NB4 (cell line): ENCODE measurements at regions not wholly inside any gene's neighbourhood (a gene's known extent, or its start where the extent isn't known, plus 50 kb on each side); places are given as distances from the start of the nearest gene placed in this dataset.

Experiments used
- DNase-seq: peaks from one replicate; pipeline ENCODE4 v3.0.0; 2010; ENCODE audit warnings: low read depth
- H3K4me3 ChIP-seq: one replicate; pipeline ENCODE4 v1.5.1; 2011; ENCODE audit warnings: mild to moderate bottlenecking, low read depth, low read length, moderate library complexity
- MYC ChIP-seq: IDR thresholded peaks from 2 replicates; pipeline ENCODE4 v1.6.1; 2011; ENCODE audit warnings: low read depth, low read length
- POLR2A ChIP-seq: IDR thresholded peaks from 2 replicates; pipeline ENCODE4 v1.6.1; 2011; ENCODE audit warnings: mild to moderate bottlenecking; ENCODE audit not compliant: insufficient read length; ENCODE audit errors: extremely low read depth
- TF ChIP-seq, protein P1 (sequence below): IDR thresholded peaks from one replicate; pipeline ENCODE4 v1.5.1; 2012; ENCODE audit warnings: low read depth, low read length
- TF ChIP-seq, protein P2 (sequence below): IDR thresholded peaks from 2 replicates; pipeline ENCODE4 v1.6.1; 2011; ENCODE audit warnings: low read depth, low read length

DNA sequence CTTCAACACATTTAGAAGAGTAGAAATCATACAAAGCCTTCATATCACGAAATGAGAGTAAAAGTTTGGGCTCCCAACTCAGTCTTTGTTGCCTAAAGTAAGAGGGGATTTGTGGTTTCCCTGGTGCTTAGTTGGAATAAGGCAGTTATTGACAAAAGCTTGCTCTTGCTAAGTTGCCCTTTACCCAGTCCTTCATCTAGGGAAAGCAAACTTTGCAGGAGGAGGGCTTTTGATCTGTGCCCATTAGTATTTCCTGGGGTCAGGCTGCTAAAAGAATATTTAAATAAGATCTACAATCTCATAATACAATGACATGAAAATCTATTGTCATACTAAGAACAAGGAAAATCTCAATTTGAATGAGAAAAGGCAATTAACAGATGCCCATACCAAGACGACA is 84.1 kb upstream of the ACO1 start:
- DNase-seq, result no peak
- no peak overlapping the region for H3K4me3 ChIP-seq
- TF ChIP-seq, protein P1, sequence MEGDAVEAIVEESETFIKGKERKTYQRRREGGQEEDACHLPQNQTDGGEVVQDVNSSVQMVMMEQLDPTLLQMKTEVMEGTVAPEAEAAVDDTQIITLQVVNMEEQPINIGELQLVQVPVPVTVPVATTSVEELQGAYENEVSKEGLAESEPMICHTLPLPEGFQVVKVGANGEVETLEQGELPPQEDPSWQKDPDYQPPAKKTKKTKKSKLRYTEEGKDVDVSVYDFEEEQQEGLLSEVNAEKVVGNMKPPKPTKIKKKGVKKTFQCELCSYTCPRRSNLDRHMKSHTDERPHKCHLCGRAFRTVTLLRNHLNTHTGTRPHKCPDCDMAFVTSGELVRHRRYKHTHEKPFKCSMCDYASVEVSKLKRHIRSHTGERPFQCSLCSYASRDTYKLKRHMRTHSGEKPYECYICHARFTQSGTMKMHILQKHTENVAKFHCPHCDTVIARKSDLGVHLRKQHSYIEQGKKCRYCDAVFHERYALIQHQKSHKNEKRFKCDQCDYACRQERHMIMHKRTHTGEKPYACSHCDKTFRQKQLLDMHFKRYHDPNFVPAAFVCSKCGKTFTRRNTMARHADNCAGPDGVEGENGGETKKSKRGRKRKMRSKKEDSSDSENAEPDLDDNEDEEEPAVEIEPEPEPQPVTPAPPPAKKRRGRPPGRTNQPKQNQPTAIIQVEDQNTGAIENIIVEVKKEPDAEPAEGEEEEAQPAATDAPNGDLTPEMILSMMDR, result no peak
- TF ChIP-seq MYC, result no peak
- TF ChIP-seq, protein P2, sequence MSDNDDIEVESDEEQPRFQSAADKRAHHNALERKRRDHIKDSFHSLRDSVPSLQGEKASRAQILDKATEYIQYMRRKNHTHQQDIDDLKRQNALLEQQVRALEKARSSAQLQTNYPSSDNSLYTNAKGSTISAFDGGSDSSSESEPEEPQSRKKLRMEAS, result no peak
- no peak for TF ChIP-seq POLR2A

DNA sequence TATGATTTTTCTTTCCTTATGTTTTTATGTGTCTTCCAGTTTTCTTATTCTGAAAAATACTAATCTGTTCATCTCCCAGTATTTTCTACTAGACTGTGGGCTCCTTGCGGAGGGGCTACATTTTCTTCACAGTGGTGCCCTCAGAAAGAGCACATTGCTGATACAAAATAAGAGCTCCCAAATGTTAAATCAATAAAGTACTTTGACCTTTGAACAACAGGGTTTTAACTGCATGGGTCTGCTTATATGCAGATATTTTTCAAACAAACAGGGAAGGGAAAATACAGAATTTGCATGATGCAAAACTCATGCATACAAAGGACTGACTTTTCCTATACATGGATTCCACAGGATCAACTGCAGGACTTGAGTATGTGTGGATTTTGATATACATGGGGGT is 79.9 kb upstream of the ACO1 start:
- TF ChIP-seq, protein P1, result no peak
- TF ChIP-seq POLR2A, result no peak
- TF ChIP-seq, protein P2, result no peak
- TF ChIP-seq MYC, result no peak
- DNase-seq, result no peak
- no peak overlapping the region for H3K4me3 ChIP-seq

DNA sequence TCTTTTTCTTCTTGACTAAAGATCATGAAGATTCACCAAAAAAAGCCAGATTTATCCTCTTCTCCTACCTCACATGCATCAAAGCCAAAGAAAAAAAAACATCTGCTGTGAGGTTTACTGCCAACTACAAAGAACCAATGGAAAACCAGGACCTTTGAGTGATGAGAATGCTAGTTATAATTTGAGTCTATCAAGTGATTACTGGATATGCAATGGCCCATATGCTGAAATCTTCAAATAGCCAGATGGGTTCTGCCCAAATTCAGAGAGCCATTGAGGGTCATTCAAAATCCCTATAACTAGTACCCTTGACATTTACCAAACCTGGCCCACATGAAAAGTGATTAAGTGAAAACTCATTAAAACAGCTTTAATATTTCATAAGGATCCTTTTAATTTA is 78.4 kb upstream of the ACO1 start:
- TF ChIP-seq, protein P1, result no peak
- TF ChIP-seq POLR2A, result no peak
- no peak for TF ChIP-seq MYC
- TF ChIP-seq, protein P2, result no peak
- no peak overlapping the region for H3K4me3 ChIP-seq
- DNase-seq, result no peak

DNA sequence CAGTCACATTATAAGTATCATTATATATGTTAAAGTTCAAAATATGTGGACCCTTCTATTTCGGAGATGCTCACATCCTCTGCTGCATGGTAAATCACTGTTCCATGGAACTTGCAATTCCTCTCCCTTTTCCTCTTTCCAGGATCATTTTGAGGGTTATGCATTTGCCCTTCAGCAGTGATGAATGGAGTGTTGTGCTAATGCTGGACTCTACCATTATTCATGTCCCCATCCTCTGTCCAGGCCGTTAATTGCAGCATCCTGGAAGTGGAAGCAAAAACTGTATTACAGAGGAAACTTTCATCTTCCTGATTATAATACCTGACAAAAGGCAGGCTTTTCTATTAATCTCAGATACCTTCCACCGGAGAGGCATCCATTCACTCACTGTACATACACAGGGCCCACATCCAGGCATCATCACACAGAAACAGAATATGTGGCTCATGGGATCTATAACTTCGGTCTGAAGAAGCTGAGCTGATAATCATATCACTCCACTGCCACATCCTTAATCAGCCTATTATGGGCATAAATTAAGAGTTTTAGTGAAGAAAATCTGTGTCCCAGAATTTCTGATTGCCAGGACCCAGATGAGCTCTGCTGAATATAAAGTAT is 65.0 kb upstream of the ACO1 start:
- TF ChIP-seq, protein P1, result no peak
- TF ChIP-seq POLR2A, result no peak
- no peak for TF ChIP-seq MYC
- TF ChIP-seq, protein P2, result no peak
- no peak for DNase-seq
- no peak overlapping the region for H3K4me3 ChIP-seq

DNA sequence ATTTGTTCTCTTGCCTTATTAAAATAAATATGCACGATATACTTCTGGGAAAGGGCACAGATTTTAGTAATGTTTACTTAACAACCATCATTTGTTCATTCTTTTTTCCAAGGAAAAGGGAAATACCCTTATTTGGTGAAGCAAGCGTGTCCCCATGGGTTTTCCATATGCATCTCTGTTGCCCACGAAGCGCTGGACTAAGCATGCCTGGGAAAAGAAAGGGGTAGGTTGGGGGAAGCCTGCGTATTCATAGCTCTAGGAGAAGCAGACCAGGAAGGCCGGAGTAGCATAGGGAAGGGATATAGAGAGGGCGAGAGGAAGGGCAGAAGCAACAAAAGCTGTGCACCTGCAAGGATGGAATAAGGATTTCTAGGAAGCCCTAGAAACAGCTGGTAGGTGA is 61.8 kb upstream of the ACO1 start:
- TF ChIP-seq, protein P1, result no peak
- TF ChIP-seq MYC (no peak), POLR2A (no peak)
- TF ChIP-seq, protein P2, result no peak
- H3K4me3 ChIP-seq, result no peak overlapping the region
- no peak for DNase-seq

DNA sequence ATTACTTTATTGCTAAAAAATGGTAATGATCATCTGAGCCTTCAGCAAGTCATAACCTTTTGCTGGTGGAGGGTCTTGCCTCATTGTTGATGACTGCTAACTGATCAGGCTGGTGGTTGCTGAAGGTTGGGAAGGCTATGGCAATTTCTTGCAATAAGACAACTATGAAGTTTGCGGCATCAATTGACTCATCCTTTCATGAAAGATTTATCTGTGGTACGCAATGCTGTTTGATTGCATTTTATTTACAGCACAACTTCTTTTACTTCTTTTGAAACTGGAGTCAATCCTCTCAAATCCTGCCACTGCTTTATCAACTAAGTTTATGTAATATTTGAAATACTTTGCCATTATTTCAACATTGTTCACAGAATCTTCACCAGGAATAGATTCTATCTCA is 58.3 kb upstream of the ACO1 start:
- H3K4me3 ChIP-seq, result no peak overlapping the region
- no peak for DNase-seq
- no peak for TF ChIP-seq MYC
- TF ChIP-seq, protein P1, result no peak
- no peak for TF ChIP-seq POLR2A
- TF ChIP-seq, protein P2, result no peak
